ENCODE measurements at regions not wholly inside any gene's neighbourhood (a gene's known extent, or its start where the extent isn't known, plus 50 kb on each side); places are given as distances from the start of the nearest gene placed in this dataset.

DNA sequence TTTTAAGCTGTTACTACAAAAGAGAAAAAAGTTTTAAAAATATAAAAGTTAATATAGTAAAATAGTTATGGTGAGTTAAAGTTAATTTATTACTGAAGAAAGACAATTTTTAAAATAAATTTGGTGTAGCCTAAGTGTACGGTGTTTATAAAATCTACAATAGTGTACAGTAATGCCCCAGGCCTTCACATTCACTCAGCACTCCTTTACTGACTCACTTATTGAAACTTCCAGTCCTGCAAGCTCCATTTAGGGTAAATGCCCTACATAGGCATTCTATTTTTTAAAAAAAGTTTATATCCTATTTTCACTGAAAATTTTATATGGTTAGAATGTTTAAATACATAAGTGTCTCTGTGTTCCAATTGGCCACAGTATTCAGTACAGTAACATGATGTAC lies 769.5 kb upstream of the NOVA1 start:
- H3K4me3 ChIP-seq (ENCODE audit: low read depth, low read length) = no peak overlapping the region
- TF ChIP-seq POLR2A (IDR thresholded peaks at IDR 0.05; ENCODE audit: extremely low read depth, insufficient read length) = no peak
- TF ChIP-seq, protein P1, sequence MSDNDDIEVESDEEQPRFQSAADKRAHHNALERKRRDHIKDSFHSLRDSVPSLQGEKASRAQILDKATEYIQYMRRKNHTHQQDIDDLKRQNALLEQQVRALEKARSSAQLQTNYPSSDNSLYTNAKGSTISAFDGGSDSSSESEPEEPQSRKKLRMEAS (IDR thresholded peaks at IDR 0.05; ENCODE audit: low read depth, low read length) = no peak
- no peak for TF ChIP-seq MYC (IDR thresholded peaks at IDR 0.05; ENCODE audit: low read depth, low read length)
- TF ChIP-seq, protein P2, sequence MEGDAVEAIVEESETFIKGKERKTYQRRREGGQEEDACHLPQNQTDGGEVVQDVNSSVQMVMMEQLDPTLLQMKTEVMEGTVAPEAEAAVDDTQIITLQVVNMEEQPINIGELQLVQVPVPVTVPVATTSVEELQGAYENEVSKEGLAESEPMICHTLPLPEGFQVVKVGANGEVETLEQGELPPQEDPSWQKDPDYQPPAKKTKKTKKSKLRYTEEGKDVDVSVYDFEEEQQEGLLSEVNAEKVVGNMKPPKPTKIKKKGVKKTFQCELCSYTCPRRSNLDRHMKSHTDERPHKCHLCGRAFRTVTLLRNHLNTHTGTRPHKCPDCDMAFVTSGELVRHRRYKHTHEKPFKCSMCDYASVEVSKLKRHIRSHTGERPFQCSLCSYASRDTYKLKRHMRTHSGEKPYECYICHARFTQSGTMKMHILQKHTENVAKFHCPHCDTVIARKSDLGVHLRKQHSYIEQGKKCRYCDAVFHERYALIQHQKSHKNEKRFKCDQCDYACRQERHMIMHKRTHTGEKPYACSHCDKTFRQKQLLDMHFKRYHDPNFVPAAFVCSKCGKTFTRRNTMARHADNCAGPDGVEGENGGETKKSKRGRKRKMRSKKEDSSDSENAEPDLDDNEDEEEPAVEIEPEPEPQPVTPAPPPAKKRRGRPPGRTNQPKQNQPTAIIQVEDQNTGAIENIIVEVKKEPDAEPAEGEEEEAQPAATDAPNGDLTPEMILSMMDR (IDR thresholded peaks at IDR 0.05; ENCODE audit: low read depth, low read length) = no peak
- DNase-seq (ENCODE audit: low read depth) = no peak

DNA sequence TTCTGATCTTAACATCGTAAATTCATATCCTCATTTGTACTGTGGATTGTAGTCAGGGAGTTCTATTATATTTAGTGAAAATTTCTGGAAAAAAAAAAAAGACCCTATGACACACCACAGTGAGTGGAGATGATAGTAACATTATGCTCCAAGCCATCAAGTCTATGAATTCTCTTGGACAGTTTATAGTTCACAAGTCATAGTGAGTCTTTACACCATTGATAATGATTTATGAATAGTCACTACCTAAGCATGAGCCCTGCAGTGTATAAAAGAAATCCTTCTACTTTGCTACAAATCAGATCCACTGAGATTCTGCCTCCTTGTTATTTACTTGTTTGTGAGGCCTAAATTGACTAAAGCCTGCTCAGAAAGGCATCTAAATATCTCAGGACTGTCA lies 772.2 kb upstream of the NOVA1 start:
- TF ChIP-seq POLR2A (IDR thresholded peaks at IDR 0.05; ENCODE audit: extremely low read depth, insufficient read length) (no peak), MYC (IDR thresholded peaks at IDR 0.05; ENCODE audit: low read depth, low read length) (no peak)
- TF ChIP-seq, protein P2 (IDR thresholded peaks at IDR 0.05; ENCODE audit: low read depth, low read length) = no peak
- TF ChIP-seq, protein P1 (IDR thresholded peaks at IDR 0.05; ENCODE audit: low read depth, low read length) = no peak
- no peak overlapping the region for H3K4me3 ChIP-seq (ENCODE audit: low read depth, low read length)
- DNase-seq (ENCODE audit: low read depth) = no peak

GRCh38 chr14:27370775-27371174 lies 772.9 kb upstream of the NOVA1 start:
- DNase-seq (ENCODE audit: low read depth) = no peak
- TF ChIP-seq POLR2A (IDR thresholded peaks at IDR 0.05; ENCODE audit: extremely low read depth, insufficient read length) = no peak
- no peak overlapping the region for H3K4me3 ChIP-seq (ENCODE audit: low read depth, low read length)

DNA sequence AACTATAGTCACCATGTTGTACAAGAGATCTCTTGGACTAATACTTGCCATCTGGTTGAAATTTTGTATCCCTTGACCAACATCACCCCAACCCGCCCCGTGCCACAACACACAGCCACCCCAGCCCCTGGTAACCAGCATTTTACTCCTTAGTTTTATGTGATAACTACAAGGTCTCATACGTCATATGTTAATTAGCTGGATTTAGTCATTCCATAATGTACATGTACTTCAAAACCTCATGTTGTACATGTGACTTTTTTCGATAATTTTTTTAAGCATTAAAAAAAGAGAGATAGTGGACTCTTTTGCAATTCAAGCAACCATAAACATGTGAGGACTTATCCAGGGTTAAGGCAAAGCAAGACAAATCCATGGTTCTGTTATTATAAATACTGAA lies 773.4 kb upstream of the NOVA1 start:
- TF ChIP-seq POLR2A (IDR thresholded peaks at IDR 0.05; ENCODE audit: extremely low read depth, insufficient read length) = no peak
- no peak for DNase-seq (ENCODE audit: low read depth)
- H3K4me3 ChIP-seq (ENCODE audit: low read depth, low read length) = no peak overlapping the region

- TF ChIP-seq, protein P2 (IDR thresholded peaks at IDR 0.05; ENCODE audit: low read depth, low read length) = no peak
- TF ChIP-seq POLR2A (IDR thresholded peaks at IDR 0.05; ENCODE audit: extremely low read depth, insufficient read length) (no peak), MYC (IDR thresholded peaks at IDR 0.05; ENCODE audit: low read depth, low read length) (no peak)
- TF ChIP-seq, protein P1 (IDR thresholded peaks at IDR 0.05; ENCODE audit: low read depth, low read length) = no peak
- no peak overlapping the region for H3K4me3 ChIP-seq (ENCODE audit: low read depth, low read length)
- no peak for DNase-seq (ENCODE audit: low read depth)
Measured at GRCh38 chr14:27371868-27372267, 774.0 kb upstream of the NOVA1 start.

GRCh38 chr14:27372771-27373170 lies 774.9 kb upstream of the NOVA1 start:
- no peak for DNase-seq (ENCODE audit: low read depth)
- H3K4me3 ChIP-seq (ENCODE audit: low read depth, low read length) = no peak overlapping the region

GRCh38 chr14:27384124-27384523 lies 786.3 kb upstream of the NOVA1 start:
- TF ChIP-seq, protein P2 (IDR thresholded peaks at IDR 0.05; ENCODE audit: low read depth, low read length) = no peak
- TF ChIP-seq MYC (IDR thresholded peaks at IDR 0.05; ENCODE audit: low read depth, low read length) (no peak), POLR2A (IDR thresholded peaks at IDR 0.05; ENCODE audit: extremely low read depth, insufficient read length) (no peak)
- TF ChIP-seq, protein P1 (IDR thresholded peaks at IDR 0.05; ENCODE audit: low read depth, low read length) = no peak
- no peak for DNase-seq (ENCODE audit: low read depth)
- no peak overlapping the region for H3K4me3 ChIP-seq (ENCODE audit: low read depth, low read length)

More at GRCh38 chr14:27372771-27373170, 774.9 kb upstream of the NOVA1 start:
- TF ChIP-seq, protein P2 (IDR thresholded peaks at IDR 0.05; ENCODE audit: low read depth, low read length) = no peak
- no peak for TF ChIP-seq POLR2A (IDR thresholded peaks at IDR 0.05; ENCODE audit: extremely low read depth, insufficient read length)
